ENCODE measurements at regions not wholly inside any gene's neighbourhood (a gene's known extent, or its start where the extent isn't known, plus 50 kb on each side); places are given as distances from the start of the nearest gene placed in this dataset.

DNA sequence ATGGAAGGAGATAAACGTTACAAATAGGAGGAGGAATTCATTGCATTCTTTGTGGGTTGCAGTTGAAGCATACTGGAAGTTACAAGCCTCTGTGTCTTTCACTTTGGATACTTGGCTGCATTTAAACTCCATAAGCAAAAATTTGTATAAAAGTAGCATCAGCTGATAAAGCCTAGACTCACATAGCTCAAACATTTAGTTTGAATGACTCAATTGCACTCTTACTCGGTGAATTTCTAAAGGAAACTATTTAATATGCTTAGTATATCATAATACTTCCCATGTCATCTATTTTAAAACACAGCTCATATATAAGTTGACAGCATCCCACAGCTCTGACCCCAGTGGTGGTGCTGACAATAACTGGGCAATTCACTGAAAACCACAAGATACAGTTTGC is 596.6 kb upstream of the ZNF608 start:
- Mint-ChIP-seq H3K27ac (no peak overlapping the region), H3K4me1 (peaks cover 12% of the 10 kb centered on the region), H3K36me3 (ENCODE audit: low read depth) (no peaks in the 10 kb centered on the region), H3K27me3 (no peaks in the 10 kb centered on the region), H3K9me3 (no peaks in the 10 kb centered on the region), H3K4me3 (no peak overlapping the region)
- POLR2A ChIA-PET, result no interaction called here
- intact Hi-C loops (cut with micrococcal nuclease), result no loop called here
- DNase-seq (no peak), ATAC-seq (ENCODE audit: low read depth) (no peak)
- CTCF ChIA-PET, result no interaction called here
- TF ChIP-seq, protein P1, sequence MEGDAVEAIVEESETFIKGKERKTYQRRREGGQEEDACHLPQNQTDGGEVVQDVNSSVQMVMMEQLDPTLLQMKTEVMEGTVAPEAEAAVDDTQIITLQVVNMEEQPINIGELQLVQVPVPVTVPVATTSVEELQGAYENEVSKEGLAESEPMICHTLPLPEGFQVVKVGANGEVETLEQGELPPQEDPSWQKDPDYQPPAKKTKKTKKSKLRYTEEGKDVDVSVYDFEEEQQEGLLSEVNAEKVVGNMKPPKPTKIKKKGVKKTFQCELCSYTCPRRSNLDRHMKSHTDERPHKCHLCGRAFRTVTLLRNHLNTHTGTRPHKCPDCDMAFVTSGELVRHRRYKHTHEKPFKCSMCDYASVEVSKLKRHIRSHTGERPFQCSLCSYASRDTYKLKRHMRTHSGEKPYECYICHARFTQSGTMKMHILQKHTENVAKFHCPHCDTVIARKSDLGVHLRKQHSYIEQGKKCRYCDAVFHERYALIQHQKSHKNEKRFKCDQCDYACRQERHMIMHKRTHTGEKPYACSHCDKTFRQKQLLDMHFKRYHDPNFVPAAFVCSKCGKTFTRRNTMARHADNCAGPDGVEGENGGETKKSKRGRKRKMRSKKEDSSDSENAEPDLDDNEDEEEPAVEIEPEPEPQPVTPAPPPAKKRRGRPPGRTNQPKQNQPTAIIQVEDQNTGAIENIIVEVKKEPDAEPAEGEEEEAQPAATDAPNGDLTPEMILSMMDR (IDR thresholded peaks at IDR 0.05), result no peak

DNA sequence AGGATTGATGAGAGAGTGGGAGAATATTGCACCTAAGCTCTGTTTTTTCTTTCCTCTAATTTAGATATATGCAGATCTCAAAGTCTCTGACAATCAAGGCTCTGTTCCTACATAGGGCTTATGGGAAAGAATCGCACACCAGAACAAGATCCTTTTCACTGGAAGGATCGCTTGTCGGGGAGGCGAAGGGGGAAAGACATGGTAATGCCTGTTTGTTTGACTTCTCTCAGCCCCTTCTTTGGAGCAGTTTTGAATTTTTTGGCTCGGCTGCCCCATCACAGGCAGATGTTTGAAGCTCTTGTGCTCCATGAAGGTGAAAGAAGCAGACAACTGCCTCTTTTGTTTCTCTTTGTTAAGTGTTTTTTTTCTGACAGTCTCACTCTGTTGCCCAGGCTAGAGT is 599.9 kb upstream of the ZNF608 start:
- ATAC-seq (ENCODE audit: low read depth), result no peak
- Mint-ChIP-seq H3K4me3 (no peak overlapping the region), H3K27me3 (no peaks in the 10 kb centered on the region), H3K4me1 (no peaks in the 10 kb centered on the region), H3K27ac (no peak overlapping the region), H3K36me3 (ENCODE audit: low read depth) (no peaks in the 10 kb centered on the region), H3K9me3 (no peaks in the 10 kb centered on the region)
- TF ChIP-seq, protein P1 (IDR thresholded peaks at IDR 0.05), result no peak
- POLR2A ChIA-PET, result no interaction called here
- CTCF ChIA-PET, result no interaction called here
- intact Hi-C loops (cut with micrococcal nuclease), result no loop called here
- no peak for DNase-seq

DNA sequence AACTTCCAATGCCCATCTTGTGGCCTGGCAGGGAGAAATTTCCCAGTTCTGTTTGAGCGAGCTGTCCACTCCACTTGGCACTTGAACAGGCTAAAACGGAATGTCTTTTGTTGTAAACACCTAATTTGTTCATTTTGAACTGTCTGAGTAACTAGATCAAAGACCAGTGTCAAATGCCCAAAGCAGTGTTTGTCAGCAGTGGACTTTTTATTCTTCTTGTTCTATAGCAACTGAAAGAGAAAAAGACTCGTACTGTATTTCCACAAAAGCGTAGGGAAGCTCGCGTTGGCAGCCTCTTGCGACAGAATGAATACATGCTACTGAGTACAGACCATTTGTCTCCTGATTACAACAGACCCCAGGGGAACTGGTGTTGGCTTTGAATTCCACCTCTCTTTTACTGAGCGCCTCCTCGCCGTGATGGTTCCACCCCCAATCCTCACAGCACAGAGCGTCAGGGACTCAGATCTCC is 601.8 kb upstream of the ZNF608 start:
- no peaks in the 10 kb centered on the region for H3K9me3 Mint-ChIP-seq
- H3K4me3 Mint-ChIP-seq, result no peak overlapping the region
- no peak overlapping the region for H3K27ac Mint-ChIP-seq
- H3K27me3 Mint-ChIP-seq, result no peaks in the 10 kb centered on the region
- intact Hi-C loops (cut with micrococcal nuclease), result no loop called here
- DNase-seq (no peak), ATAC-seq (ENCODE audit: low read depth) (no peak)
- ChIA-PET CTCF (no interaction called here), POLR2A (no interaction called here)
- TF ChIP-seq, protein P1 (IDR thresholded peaks at IDR 0.05), result no peak
- H3K4me1 Mint-ChIP-seq, result no peaks in the 10 kb centered on the region
- no peaks in the 10 kb centered on the region for H3K36me3 Mint-ChIP-seq (ENCODE audit: low read depth)

DNA sequence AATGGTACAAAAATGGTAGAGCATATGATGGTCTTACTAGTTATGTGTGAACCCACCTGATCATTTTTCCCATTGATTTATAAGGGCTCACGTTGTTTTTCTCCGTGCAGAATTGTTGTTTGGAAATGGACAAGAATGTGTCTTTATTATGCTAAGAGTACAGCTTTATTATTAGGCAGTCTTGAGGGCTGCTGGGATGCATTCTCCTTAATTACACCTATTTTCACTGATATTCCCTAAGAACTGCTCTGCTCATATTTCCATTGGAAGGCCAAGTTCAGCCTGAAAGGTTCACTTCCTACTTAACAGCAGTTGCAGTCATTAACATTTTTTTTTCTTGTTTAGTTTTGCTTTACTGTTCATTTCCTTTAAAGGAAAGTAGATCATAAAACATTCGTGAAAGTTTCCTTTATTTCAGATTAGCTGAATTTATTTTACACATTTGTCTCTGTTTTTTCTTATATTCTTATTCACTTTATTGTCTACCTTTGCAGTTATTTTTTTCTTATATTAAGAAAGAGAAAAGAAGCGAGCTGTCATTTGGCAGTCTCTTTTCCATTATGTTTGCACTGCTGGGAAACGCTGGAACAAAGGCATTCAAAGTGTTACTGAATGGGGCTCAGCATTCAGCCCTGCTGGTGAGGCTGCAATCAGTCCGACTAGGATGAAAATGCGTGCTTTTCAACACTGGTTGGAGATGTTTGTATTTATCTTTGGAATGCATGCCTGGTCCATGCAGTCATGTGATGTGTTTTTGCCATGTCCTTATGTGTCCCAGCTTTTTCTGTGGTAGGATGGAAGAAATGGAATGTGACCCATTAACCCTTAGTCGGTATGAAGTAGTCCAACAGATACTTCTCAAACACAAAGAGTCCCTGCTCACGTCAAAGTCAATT is 602.7 kb upstream of the ZNF608 start:
- no peak overlapping the region for H3K27ac Mint-ChIP-seq
- ATAC-seq (ENCODE audit: low read depth), result no peak
- TF ChIP-seq, protein P1 (IDR thresholded peaks at IDR 0.05), result no peak
- POLR2A ChIA-PET, result no interaction called here
- no peaks in the 10 kb centered on the region for H3K9me3 Mint-ChIP-seq
- no peaks in the 10 kb centered on the region for H3K36me3 Mint-ChIP-seq (ENCODE audit: low read depth)
- H3K4me1 Mint-ChIP-seq, result no peaks in the 10 kb centered on the region
- no peaks in the 10 kb centered on the region for H3K27me3 Mint-ChIP-seq
- no peak overlapping the region for H3K4me3 Mint-ChIP-seq
- intact Hi-C loops (cut with micrococcal nuclease), result no loop called here
- no peak for DNase-seq
- CTCF ChIA-PET, result no interaction called here

DNA sequence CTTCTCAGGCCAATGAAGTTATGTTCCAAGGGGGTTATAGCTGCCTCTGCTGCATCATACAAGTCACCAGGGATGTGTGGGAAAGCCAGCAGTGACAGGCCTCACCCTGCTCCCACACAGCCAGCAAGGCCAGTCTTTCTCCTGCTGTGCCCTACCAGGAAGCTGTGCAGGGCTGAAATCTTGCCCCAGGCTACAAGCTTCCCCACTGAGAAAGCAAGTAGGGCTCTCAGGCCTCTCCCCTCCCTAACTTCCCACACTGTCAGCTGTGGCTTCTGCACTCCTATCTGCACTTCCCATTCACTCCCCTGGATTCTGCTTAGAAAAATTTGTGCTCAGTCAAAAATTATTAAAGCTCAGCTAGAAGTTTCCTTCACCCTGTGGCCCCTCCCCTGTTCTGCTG is 611.2 kb upstream of the ZNF608 start:
- Mint-ChIP-seq H3K27ac (no peak overlapping the region), H3K9me3 (peaks cover 14% of the 10 kb centered on the region), H3K36me3 (ENCODE audit: low read depth) (peaks cover 7% of the 10 kb centered on the region), H3K27me3 (no peaks in the 10 kb centered on the region), H3K4me1 (no peaks in the 10 kb centered on the region), H3K4me3 (no peak overlapping the region)
- TF ChIP-seq, protein P1 (IDR thresholded peaks at IDR 0.05), result no peak
- DNase-seq (no peak), ATAC-seq (ENCODE audit: low read depth) (no peak)
- POLR2A ChIA-PET, result no interaction called here
- intact Hi-C loops (cut with micrococcal nuclease), result no loop called here
- CTCF ChIA-PET, result no interaction called here
